AG04450 (cell line): ENCODE measurements at regions not wholly inside any gene's neighbourhood (a gene's known extent, or its start where the extent isn't known, plus 50 kb on each side); places are given as distances from the start of the nearest gene placed in this dataset.
"Not testable (repeated sequence)": the region's sequence is repeated elsewhere in the genome, so short reads cannot be mapped to it uniquely, and the experiment has no call there.

Experiments
- CTCF ChIA-PET: fragments of 300-600, 350-600 bp; formaldehyde crosslinking; extraction: SDS; loops from one replicate; lab custom pipeline; 2022; ENCODE audit warnings: antibody characterized with exemption, inconsistent platforms; lab: Charles Lee
- POLR2A ChIA-PET: fragments of 350-600 bp; formaldehyde crosslinking; extraction: SDS; loops from one replicate; lab custom pipeline; 2021; ENCODE audit warnings: antibody characterized with exemption, inconsistent platforms; lab: Yijun Ruan, JAX
- DNase-seq: peaks from one replicate; pipeline ENCODE4 v3.0.0-alpha.2; 2011; ENCODE audit warnings: low read depth, low spot score
- H3K27ac ChIP-seq: one replicate; pipeline ENCODE4 v1.5.1; 2012; ENCODE audit warnings: low read depth, low read length, control low read depth
- H3K27me3 ChIP-seq: one replicate; pipeline ENCODE4 v1.6.0; 2012; ENCODE audit warnings: low read length; ENCODE audit not compliant: control insufficient read depth, insufficient read depth
- H3K4me3 ChIP-seq: 2 replicates; pipeline ENCODE4 v1.5.1; 2011; ENCODE audit warnings: mild to moderate bottlenecking, low read depth, low read length, control low read depth
- H3K9me3 ChIP-seq: 2 replicates; pipeline ENCODE4 v1.5.1; 2012; ENCODE audit warnings: low read length; ENCODE audit not compliant: control insufficient read depth, insufficient read depth
- CTCF ChIP-seq: IDR thresholded peaks from 2 replicates; pipeline ENCODE4 v1.5.1; 2011; ENCODE audit warnings: low read depth, low read length, control low read depth, inconsistent platforms

- POLR2A ChIA-PET: no interaction called here
- CTCF ChIA-PET: interaction anchor here (0.6 kb wide), 1 partner anchor 209 kb away, joined by 3 read pairs; no protein-coding TSS in a partner anchor
- TF ChIP-seq CTCF: no peak
- DNase-seq: no peak
- Histone ChIP-seq H3K4me3 (no peak overlapping the region), H3K27ac (no peak overlapping the region), H3K27me3 (no peaks in the 10 kb centered on the region), H3K9me3 (peaks cover 4% of the 10 kb centered on the region)
Observed at GRCh38 chr1:239979456-239979855, 112.2 kb upstream of the FMN2 start.

- no peak for TF ChIP-seq CTCF
- peaks cover 4% of the 10 kb centered on the region for H3K9me3 ChIP-seq
- DNase-seq: no peak
- ChIA-PET CTCF (interaction anchor here (0.9 to 1.0 kb wide), 2 partner anchors 21 to 31 kb away, joined by 3 read pairs; no protein-coding TSS in a partner anchor), POLR2A (no interaction called here)
- H3K27ac ChIP-seq: no peak overlapping the region
- no peaks in the 10 kb centered on the region for H3K27me3 ChIP-seq
- H3K4me3 ChIP-seq: no peak overlapping the region
Observed at GRCh38 chr1:239982762-239983161, 108.9 kb upstream of the FMN2 start.

DNA sequence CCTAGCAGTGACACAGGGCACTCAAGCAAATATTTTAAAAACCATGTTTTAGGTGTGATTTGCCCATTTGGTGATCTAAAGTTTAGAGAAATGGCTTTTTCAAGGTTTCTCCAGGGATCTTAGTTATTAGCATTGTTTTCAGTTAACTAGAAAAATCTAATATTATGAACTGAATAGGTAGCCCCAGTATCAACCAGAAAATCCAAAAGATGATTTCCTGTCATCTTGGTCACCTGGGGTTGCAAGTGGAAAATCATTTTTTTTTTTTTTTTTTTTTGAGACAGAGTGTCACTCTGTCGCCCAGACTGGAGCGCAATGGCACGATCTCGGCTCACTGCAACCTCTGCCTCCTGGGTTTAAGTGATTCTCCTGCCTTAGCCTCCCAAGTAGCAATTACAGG, 106.6 kb upstream of the FMN2 start:
- POLR2A ChIA-PET: no interaction called here
- TF ChIP-seq CTCF: no peak
- CTCF ChIA-PET: interaction anchor here (0.9 to 4.1 kb wide), 3 partner anchors 19 to 33 kb away, joined by 3 to 66 read pairs (median 4); no protein-coding TSS in a partner anchor
- H3K9me3 ChIP-seq: no peaks in the 10 kb centered on the region
- H3K4me3 ChIP-seq: no peak overlapping the region
- no peak for DNase-seq
- no peaks in the 10 kb centered on the region for H3K27me3 ChIP-seq
- no peak overlapping the region for H3K27ac ChIP-seq

GRCh38 chr1:239987103-239987745, 104.5 kb upstream of the FMN2 start:
- H3K27ac ChIP-seq: no peak overlapping the region
- H3K4me3 ChIP-seq: no peak overlapping the region
- peak; percentile 79 for TF ChIP-seq CTCF
- peaks cover 4% of the 10 kb centered on the region for H3K27me3 ChIP-seq
- ChIA-PET CTCF (interaction anchor here (0.6 to 4.7 kb wide), 13 partner anchors 9 to 1271 kb away, joined by 3 to 66 read pairs (median 4); no protein-coding TSS in a partner anchor), POLR2A (no interaction called here)
- peak; percentile 10 for DNase-seq
- no peaks in the 10 kb centered on the region for H3K9me3 ChIP-seq

DNA sequence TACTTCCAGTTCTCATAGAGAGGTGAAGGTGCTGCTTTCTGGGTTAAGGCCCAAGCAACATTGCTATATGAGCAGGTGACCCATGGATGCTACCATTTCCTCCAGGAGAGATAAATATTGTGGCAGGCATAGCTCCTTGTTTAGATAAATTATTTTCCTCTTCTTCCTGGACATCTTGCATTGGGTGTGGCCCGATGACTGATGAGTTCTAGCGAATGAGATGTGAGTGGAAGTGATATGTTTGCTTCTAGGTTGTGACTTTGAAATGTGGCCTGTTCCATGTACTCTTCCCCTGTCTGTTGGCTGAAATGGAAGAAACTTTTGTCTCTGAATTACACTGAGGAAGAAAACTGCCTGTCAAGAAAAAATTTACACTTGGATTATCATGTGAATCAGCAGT, 101.7 kb upstream of the FMN2 start:
- H3K27me3 ChIP-seq: peaks cover 7% of the 10 kb centered on the region
- DNase-seq: no peak
- ChIA-PET POLR2A (no interaction called here), CTCF (interaction anchor here (0.6 to 4.7 kb wide), 3 partner anchors 13 to 199 kb away, joined by 5 to 30 read pairs (median 11); no protein-coding TSS in a partner anchor)
- TF ChIP-seq CTCF: no peak
- no peak overlapping the region for H3K4me3 ChIP-seq
- no peaks in the 10 kb centered on the region for H3K9me3 ChIP-seq
- H3K27ac ChIP-seq: no peak overlapping the region

- CTCF ChIA-PET: interaction anchor here (3.3 kb wide), 1 partner anchor 42 kb away, joined by 11 read pairs; no protein-coding TSS in a partner anchor
- H3K9me3 ChIP-seq, H3K4me3 ChIP-seq, H3K27ac ChIP-seq, POLR2A ChIA-PET, DNase-seq: not testable (repeated sequence)
- peaks cover 13% of the 10 kb centered on the region for H3K27me3 ChIP-seq
Observed at GRCh38 chr1:239992566-239992965, 99.1 kb upstream of the FMN2 start.
